RWPE1 (cell line): ENCODE measurements at regions not wholly inside any gene's neighbourhood (a gene's known extent, or its start where the extent isn't known, plus 50 kb on each side); places are given as distances from the start of the nearest gene placed in this dataset.

ENCODE experiments used
- CTCF ChIA-PET: fragments of 350-600 bp; sonication (Branson Sonifier 250); formaldehyde crosslinking; extraction: SDS; loops from one replicate; lab custom pipeline; 2021; lab: Yijun Ruan, JAX
- POLR2A ChIA-PET: fragments of 400-600 bp; formaldehyde crosslinking; extraction: SDS; loops from one replicate; lab custom pipeline; 2020; ENCODE audit warnings: antibody characterized with exemption; ENCODE audit not compliant: low non-redundant PET; lab: Yijun Ruan, JAX
- DNase-seq: peaks from one replicate; pipeline ENCODE4 v3.0.0; 2012; ENCODE audit warnings: low spot score
- H3K27ac ChIP-seq: fragments of 450-650 bp; 2 replicates; pipeline ENCODE4 v1.5.1; 2017
- TF ChIP-seq, protein P1 (sequence below): fragments of 450-650 bp; conservative IDR thresholded peaks from 2 replicates; pipeline ENCODE4 v1.5.1; 2017; ENCODE audit warnings: low read depth, mild to moderate bottlenecking

DNA sequence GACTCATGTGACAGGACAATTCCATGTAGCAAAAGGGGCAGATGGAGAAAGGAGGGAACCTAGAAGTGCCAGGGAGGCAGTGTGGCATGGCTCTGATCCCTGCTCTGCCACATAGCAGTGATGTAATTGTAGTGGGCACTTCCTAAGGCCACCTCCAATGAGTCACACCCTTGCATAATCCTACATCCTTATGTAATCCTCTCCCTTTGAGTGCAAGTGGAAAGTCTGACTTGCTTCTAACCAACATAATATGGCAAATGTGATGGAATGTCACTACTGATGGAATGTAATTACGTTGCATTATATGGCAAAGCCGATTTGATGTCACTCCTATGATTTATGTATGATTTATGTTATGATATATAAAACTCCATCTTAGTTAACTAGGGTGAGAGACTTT is 72.9 kb upstream of the ATP2C1 start:
- DNase-seq = peak; percentile 63
- CTCF ChIA-PET = interaction anchor here (0.6 kb wide), 1 partner anchor 413 kb away, joined by 3 read pairs; no protein-coding TSS in a partner anchor
- TF ChIP-seq, protein P1, sequence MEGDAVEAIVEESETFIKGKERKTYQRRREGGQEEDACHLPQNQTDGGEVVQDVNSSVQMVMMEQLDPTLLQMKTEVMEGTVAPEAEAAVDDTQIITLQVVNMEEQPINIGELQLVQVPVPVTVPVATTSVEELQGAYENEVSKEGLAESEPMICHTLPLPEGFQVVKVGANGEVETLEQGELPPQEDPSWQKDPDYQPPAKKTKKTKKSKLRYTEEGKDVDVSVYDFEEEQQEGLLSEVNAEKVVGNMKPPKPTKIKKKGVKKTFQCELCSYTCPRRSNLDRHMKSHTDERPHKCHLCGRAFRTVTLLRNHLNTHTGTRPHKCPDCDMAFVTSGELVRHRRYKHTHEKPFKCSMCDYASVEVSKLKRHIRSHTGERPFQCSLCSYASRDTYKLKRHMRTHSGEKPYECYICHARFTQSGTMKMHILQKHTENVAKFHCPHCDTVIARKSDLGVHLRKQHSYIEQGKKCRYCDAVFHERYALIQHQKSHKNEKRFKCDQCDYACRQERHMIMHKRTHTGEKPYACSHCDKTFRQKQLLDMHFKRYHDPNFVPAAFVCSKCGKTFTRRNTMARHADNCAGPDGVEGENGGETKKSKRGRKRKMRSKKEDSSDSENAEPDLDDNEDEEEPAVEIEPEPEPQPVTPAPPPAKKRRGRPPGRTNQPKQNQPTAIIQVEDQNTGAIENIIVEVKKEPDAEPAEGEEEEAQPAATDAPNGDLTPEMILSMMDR = no peak
- H3K27ac ChIP-seq = no peak overlapping the region
- POLR2A ChIA-PET = no interaction called here

DNA sequence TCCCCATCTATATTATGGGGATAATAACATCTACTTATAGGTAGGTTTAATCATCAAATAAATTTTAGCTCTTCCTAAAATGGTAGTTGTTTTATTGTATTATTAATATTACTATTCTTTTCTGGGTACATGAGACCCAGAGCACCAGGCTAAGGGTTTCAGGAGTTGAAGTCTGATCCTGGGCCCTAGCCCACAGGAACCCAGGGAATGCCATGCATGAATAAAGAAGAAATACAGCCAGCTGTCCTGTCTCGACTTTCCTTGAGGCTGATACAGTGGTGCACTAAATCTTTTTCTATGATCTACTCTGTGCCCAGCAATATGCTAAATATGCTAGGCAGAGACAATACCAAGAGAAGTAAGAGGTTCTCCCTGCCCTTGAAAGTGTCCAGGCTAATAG is 72.1 kb upstream of the ATP2C1 start:
- POLR2A ChIA-PET = no interaction called here
- H3K27ac ChIP-seq = no peak overlapping the region
- TF ChIP-seq, protein P1 = no peak
- CTCF ChIA-PET = interaction anchor here (0.6 kb wide), 1 partner anchor 412 kb away, joined by 3 read pairs; no protein-coding TSS in a partner anchor
- no peak for DNase-seq

DNA sequence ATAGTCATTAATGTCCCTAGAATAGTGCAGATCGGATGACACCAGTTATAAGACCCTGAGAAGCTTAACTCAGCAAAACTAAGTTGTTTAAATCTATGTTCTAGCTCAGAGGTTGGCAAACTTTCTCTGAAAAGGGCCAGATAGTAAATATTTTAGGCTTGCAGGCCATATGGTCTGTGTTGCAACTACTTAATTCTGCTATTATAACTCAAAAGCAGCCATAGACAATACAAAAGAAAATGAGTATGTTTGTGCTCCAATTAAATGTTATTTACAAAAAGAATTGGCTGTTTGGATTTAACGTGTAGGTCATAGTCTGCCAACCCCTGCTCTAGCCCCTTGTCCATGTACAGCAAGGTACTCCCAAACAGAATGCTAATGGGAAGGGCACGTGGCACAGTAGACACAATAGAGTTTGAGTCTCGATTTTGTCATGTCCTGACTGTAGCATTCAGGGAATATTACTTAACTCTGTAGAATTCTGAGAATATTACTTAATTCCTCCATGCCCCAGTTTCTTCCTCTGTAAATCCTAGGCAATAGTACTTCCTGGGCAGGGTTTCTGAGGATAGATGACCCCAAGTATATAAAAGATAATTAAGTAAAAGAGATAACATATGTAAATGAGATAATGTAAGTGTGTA is 70.5 kb upstream of the ATP2C1 start:
- H3K27ac ChIP-seq = no peak overlapping the region
- TF ChIP-seq, protein P1 = no peak
- DNase-seq = no peak
- POLR2A ChIA-PET = no interaction called here
- CTCF ChIA-PET = no interaction called here

DNA sequence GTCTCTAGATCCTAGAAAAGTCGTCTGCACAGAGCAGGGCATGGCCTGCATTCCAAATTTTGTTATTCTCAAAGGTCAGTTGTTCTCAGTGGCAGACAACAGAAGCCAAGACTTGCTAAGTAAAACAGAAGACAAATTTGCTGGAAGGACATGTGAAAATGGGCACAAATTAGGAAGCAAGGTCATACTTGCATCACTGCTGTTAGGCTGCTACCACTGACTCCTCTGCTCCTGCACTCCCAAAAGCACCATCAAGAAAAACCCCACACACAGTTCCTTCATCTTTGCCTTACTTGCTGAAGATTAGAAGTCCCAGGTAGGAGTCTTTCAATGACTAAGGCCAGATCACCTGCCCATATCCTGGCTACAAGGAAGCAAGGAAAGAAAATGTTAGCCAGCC is 69.9 kb upstream of the ATP2C1 start:
- ChIA-PET CTCF (no interaction called here), POLR2A (no interaction called here)
- H3K27ac ChIP-seq = no peak overlapping the region
- TF ChIP-seq, protein P1 = no peak
- no peak for DNase-seq

DNA sequence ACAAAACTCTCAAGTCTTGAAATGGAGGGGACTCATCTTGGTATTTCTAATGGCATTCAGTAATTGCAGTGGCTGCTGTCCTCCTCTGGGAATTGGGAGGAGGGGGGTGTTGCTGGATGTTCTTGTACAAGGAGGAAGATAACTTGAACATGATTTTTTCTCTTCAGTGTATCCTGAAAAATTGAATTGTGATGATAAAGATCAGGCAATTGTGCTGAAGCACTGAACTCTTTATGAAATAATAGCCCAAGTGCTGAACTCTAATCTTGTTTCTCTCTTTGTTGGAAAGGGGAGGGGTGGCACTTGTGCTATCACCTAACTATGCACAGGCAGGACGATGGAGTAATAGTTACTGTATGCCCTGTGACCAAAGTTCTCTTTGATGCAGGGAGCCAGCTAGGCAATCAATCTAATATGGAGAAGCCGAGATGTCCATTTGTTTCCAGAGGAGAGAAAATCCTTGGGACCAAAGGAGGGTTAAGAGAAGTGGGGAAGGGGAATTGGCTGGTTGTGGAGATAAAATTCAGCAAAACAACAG is 68.1 kb upstream of the ATP2C1 start:
- POLR2A ChIA-PET = no interaction called here

DNA sequence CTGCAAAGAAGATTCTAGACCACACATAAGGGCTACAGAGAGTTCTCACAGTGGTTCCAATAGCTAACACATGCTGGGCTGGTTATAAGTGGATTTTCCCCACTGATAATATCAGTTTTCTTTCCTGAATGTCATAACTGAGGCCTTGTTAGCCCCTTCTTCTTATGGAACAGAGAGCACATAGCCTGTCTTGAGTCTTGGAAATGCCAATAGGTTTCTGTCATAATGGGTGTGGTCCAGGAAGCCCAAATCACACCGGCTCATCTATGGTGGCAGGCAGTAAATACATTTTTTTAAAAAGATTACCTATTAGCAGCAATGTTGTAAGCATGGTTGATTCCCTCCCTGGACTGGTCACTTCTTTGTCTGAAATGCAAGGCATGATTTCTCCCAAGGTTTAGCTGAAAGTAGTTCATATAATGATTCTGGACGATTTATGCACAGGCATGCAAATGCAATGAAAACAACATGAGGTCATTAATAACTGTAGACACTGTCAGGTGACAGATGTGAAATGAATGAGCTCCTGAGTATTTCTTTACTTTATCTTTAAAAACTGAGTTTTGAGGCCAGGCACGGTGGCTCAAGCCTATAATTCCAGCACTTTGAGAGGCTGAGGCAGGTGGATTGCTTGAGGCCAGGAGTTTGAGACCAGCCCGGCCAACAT is 67.2 kb upstream of the ATP2C1 start:
- ChIA-PET POLR2A (no interaction called here), CTCF (no interaction called here)
- TF ChIP-seq, protein P1 = no peak
- H3K27ac ChIP-seq = no peak overlapping the region
- DNase-seq = peak; percentile 26

More for the DNA sequence above, 68.1 kb upstream of the ATP2C1 start:
- no peak overlapping the region for H3K27ac ChIP-seq
- TF ChIP-seq, protein P1 = no peak
- CTCF ChIA-PET = no interaction called here
- no peak for DNase-seq
